ENCODE measurements at regions not wholly inside any gene's neighbourhood (a gene's known extent, or its start where the extent isn't known, plus 50 kb on each side); places are given as distances from the start of the nearest gene placed in this dataset.

GRCh38 chr20:56928007-56928406, 298.9 kb downstream of the TFAP2C start:
- Mint-ChIP-seq H3K27me3 (peaks cover 58% of the 10 kb centered on the region), H3K9me3 (no peaks in the 10 kb centered on the region), H3K36me3 (ENCODE audit: low read depth) (no peaks in the 10 kb centered on the region), H3K4me1 (ENCODE audit: low read depth) (peaks cover 6% of the 10 kb centered on the region), H3K4me3 (no peak overlapping the region), H3K27ac (no peak overlapping the region)
- TF ChIP-seq, protein P1, sequence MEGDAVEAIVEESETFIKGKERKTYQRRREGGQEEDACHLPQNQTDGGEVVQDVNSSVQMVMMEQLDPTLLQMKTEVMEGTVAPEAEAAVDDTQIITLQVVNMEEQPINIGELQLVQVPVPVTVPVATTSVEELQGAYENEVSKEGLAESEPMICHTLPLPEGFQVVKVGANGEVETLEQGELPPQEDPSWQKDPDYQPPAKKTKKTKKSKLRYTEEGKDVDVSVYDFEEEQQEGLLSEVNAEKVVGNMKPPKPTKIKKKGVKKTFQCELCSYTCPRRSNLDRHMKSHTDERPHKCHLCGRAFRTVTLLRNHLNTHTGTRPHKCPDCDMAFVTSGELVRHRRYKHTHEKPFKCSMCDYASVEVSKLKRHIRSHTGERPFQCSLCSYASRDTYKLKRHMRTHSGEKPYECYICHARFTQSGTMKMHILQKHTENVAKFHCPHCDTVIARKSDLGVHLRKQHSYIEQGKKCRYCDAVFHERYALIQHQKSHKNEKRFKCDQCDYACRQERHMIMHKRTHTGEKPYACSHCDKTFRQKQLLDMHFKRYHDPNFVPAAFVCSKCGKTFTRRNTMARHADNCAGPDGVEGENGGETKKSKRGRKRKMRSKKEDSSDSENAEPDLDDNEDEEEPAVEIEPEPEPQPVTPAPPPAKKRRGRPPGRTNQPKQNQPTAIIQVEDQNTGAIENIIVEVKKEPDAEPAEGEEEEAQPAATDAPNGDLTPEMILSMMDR (IDR thresholded peaks at IDR 0.05) = no peak
- POLR2A ChIA-PET = no interaction called here
- CTCF ChIA-PET = no interaction called here
- intact Hi-C loops (cut with micrococcal nuclease) = loop anchor here (5.0 kb wide), 1 partner anchor 296 kb away; no protein-coding TSS in a partner anchor
- no peak for DNase-seq
- ATAC-seq = no peak

DNA sequence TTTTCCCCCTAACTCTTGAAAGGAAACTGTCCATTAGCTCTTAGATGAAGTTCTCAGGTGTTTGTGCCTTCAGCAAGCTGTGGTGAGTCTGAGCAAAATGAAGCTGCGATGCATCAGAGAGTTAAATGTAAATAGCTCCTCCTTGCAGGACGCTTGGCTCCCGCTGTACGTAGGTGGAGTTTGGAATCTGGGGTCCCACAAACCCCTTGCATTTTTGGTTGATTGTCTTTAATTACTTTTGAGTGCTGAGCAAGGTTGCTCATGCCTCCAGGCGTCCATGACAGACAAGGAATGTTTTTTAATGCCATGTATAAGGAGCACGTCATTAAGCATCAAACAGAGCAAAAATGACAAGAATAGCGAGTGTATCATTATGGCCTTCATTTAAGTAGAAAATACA, 300.5 kb downstream of the TFAP2C start:
- DNase-seq (no peak), ATAC-seq (no peak)
- Mint-ChIP-seq H3K4me3 (no peak overlapping the region), H3K36me3 (ENCODE audit: low read depth) (no peaks in the 10 kb centered on the region), H3K27ac (no peak overlapping the region), H3K4me1 (ENCODE audit: low read depth) (peaks cover 5% of the 10 kb centered on the region), H3K27me3 (peaks cover 45% of the 10 kb centered on the region), H3K9me3 (no peaks in the 10 kb centered on the region)
- TF ChIP-seq, protein P1 (IDR thresholded peaks at IDR 0.05) = no peak
- intact Hi-C loops (cut with micrococcal nuclease) = loop anchor here (5.0 kb wide), 1 partner anchor 297 kb away; no protein-coding TSS in a partner anchor
- ChIA-PET CTCF (no interaction called here), POLR2A (no interaction called here)

DNA sequence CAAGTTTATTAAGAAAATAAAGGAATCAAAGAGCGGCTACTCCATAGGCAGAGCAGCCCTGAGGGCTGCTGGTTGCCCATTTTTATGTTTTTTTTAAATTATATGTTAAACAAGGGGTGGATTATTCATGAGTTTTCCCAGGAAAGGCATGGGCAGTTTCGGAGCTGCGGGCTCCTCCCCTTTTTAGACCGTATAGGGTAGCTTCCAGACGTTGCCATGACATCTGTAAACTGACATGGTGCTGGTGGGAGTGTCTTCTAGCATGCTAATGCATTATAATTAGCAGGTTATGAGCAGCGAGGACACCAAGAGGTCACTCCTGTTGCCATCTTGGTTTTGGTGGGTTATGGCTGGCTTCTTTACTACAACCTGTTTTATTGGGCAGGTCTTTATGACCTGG, 301.8 kb downstream of the TFAP2C start:
- TF ChIP-seq, protein P1 (IDR thresholded peaks at IDR 0.05) = no peak
- Mint-ChIP-seq H3K27me3 (peaks cover 35% of the 10 kb centered on the region), H3K36me3 (ENCODE audit: low read depth) (no peaks in the 10 kb centered on the region), H3K27ac (no peak overlapping the region), H3K9me3 (no peaks in the 10 kb centered on the region), H3K4me1 (ENCODE audit: low read depth) (no peaks in the 10 kb centered on the region), H3K4me3 (no peak overlapping the region)
- no peak for DNase-seq
- ATAC-seq = no peak
- intact Hi-C loops (cut with micrococcal nuclease) = no loop called here
- ChIA-PET CTCF (no interaction called here), POLR2A (interaction anchor here (0.6 kb wide), 1 partner anchor 14 kb away, joined by 3 read pairs; no protein-coding TSS in a partner anchor)

DNA sequence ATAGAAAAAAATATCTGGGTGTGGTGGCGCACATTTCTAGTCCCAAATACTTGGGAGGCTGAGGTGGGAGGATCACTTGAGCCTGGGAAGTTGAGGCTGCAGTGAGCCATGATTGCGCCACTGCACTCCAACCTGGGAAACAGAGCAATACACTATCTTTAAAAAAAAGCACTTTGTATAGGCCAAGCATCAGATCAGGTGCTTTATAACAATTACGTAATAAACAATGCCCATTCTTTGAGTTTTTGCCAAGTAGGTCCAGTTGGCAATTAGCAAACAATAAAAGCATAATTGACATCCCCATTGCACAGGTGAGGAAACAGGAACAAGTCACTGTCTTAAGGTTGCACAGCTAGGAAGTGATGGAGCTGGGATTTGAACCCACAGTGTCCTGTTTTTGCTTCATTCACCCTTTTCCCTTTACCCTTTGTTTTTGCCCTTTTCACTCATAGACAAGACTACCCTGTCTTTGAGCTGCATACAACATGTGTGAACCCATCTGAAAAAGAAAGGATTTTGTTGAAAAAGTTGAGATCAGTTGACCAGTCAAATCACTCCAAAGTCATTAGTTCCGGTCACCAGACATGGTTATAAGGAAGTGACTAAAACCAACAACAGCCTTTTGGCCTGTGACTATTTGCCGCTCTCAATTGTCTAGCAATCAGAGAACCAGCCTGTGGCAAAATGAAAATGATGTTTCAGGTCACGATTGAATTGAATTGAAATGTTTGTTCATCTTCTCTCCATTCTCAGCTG, 303.6 kb downstream of the TFAP2C start:
- intact Hi-C loops (cut with micrococcal nuclease) = no loop called here
- no peak for DNase-seq
- Mint-ChIP-seq H3K4me1 (ENCODE audit: low read depth) (no peaks in the 10 kb centered on the region), H3K27ac (no peak overlapping the region), H3K36me3 (ENCODE audit: low read depth) (no peaks in the 10 kb centered on the region), H3K4me3 (no peak overlapping the region), H3K27me3 (peaks cover 19% of the 10 kb centered on the region), H3K9me3 (no peaks in the 10 kb centered on the region)
- POLR2A ChIA-PET = no interaction called here
- TF ChIP-seq, protein P1 (IDR thresholded peaks at IDR 0.05) = no peak
- ATAC-seq = no peak
- CTCF ChIA-PET = no interaction called here

DNA sequence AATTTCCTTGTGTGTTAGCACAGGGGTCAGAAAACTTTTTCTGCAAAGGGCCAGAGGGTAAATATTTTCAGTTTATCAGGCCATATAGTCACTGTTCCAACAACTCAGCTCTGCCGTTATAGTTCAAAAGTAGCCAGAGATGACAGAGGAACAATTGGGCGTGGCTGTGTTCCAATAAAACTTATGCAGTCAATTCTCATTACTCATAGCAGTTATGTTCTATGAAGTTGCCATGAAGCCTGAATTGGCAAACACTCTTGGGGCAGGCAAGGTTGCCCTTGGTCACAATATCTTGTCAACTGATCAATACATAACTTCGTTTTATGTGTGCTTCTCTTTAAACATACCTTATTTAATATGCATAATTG, 304.2 kb downstream of the TFAP2C start:
- H3K4me3 Mint-ChIP-seq = no peak overlapping the region
- ChIA-PET CTCF (no interaction called here), POLR2A (no interaction called here)
- TF ChIP-seq, protein P1 (IDR thresholded peaks at IDR 0.05) = no peak
- no peaks in the 10 kb centered on the region for H3K9me3 Mint-ChIP-seq
- intact Hi-C loops (cut with micrococcal nuclease) = no loop called here
- H3K27ac Mint-ChIP-seq = no peak overlapping the region
- no peak for ATAC-seq
- peaks cover 16% of the 10 kb centered on the region for H3K27me3 Mint-ChIP-seq
- no peak for DNase-seq
- no peaks in the 10 kb centered on the region for H3K36me3 Mint-ChIP-seq (ENCODE audit: low read depth)
- no peaks in the 10 kb centered on the region for H3K4me1 Mint-ChIP-seq (ENCODE audit: low read depth)
